ENCODE measurements at regions not wholly inside any gene's neighbourhood (a gene's known extent, or its start where the extent isn't known, plus 50 kb on each side); places are given as distances from the start of the nearest gene placed in this dataset.

GRCh38 chr5:174990909-174991308 is 266.5 kb downstream of the MSX2 start:
- Mint-ChIP-seq H3K4me1 (ENCODE audit: low read depth) (no peaks in the 10 kb centered on the region), H3K27ac (no peak overlapping the region), H3K4me3 (no peak overlapping the region), H3K36me3 (ENCODE audit: low read depth) (no peaks in the 10 kb centered on the region), H3K27me3 (ENCODE audit: low read depth) (peaks cover 3% of the 10 kb centered on the region), H3K9me3 (no peaks in the 10 kb centered on the region)
- CTCF ChIA-PET = no interaction called here
- intact Hi-C loops (cut with micrococcal nuclease) = no loop called here
- no peak for DNase-seq

- intact Hi-C loops (cut with micrococcal nuclease) = no loop called here
- Mint-ChIP-seq H3K4me3 (no peak overlapping the region), H3K27me3 (ENCODE audit: low read depth) (no peaks in the 10 kb centered on the region), H3K9me3 (no peaks in the 10 kb centered on the region), H3K36me3 (ENCODE audit: low read depth) (no peaks in the 10 kb centered on the region), H3K27ac (no peak overlapping the region), H3K4me1 (ENCODE audit: low read depth) (no peaks in the 10 kb centered on the region)
- DNase-seq = no peak
- CTCF ChIA-PET = interaction anchor here (1.4 kb wide), 1 partner anchor 36 kb away, joined by 4 read pairs; no protein-coding TSS in a partner anchor
Measured at GRCh38 chr5:174987443-174988012, 263.1 kb downstream of the MSX2 start.

DNA sequence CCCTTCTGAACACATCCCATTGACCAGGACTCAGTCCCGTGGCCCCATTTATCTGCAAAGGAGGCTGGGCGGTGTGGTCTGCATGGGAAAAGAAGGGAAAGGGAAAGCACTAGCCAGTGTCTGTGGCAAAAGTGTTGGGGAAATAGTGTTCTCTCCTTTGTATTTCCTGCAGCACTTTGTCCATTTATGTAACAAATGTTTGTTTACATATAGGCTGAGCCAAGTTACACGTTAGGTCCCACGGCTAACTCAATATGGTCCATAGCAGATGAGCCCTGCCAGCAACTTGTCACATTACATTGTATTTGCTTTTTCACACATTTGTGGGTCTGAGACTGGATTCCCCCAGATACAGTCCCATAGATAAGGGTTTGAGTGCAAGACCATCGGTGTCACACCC is 260.5 kb downstream of the MSX2 start:
- Mint-ChIP-seq H3K4me3 (no peak overlapping the region), H3K9me3 (no peaks in the 10 kb centered on the region), H3K36me3 (ENCODE audit: low read depth) (no peaks in the 10 kb centered on the region), H3K27ac (no peak overlapping the region), H3K4me1 (ENCODE audit: low read depth) (no peaks in the 10 kb centered on the region), H3K27me3 (ENCODE audit: low read depth) (no peaks in the 10 kb centered on the region)
- no peak for DNase-seq
- CTCF ChIA-PET = no interaction called here
- intact Hi-C loops (cut with micrococcal nuclease) = no loop called here

DNA sequence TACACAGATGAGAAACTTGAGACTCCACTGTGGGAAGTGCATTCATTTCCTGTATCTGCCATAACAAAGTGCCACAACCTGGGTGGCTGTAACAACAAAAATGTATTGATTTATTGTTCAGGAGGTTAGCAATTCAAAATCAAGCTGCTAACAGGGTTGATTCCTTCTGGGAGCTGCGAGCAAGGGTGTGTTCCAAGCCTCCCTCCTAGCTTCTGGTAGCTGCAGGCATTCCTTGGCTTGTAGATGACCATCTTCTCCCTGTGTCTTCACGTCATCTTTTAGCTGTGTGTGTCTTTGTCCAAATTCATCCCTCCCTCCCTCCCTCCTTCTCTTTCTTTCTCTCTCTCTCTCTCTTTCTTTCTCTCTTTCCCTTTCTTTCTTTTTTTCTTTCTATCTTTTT is 258.1 kb downstream of the MSX2 start:
- Mint-ChIP-seq H3K36me3 (ENCODE audit: low read depth) (no peaks in the 10 kb centered on the region), H3K4me1 (ENCODE audit: low read depth) (no peaks in the 10 kb centered on the region), H3K4me3 (no peak overlapping the region), H3K27ac (no peak overlapping the region), H3K27me3 (ENCODE audit: low read depth) (no peaks in the 10 kb centered on the region), H3K9me3 (no peaks in the 10 kb centered on the region)
- CTCF ChIA-PET = no interaction called here
- DNase-seq = no peak
- intact Hi-C loops (cut with micrococcal nuclease) = no loop called here

- H3K27me3 Mint-ChIP-seq (ENCODE audit: low read depth) = no peaks in the 10 kb centered on the region
- CTCF ChIA-PET = no interaction called here
- intact Hi-C loops (cut with micrococcal nuclease) = no loop called here
- H3K4me1 Mint-ChIP-seq (ENCODE audit: low read depth) = no peaks in the 10 kb centered on the region
- DNase-seq = no peak
- H3K4me3 Mint-ChIP-seq = no peak overlapping the region
- no peaks in the 10 kb centered on the region for H3K36me3 Mint-ChIP-seq (ENCODE audit: low read depth)
- H3K27ac Mint-ChIP-seq = no peak overlapping the region
- no peaks in the 10 kb centered on the region for H3K9me3 Mint-ChIP-seq
Measured at GRCh38 chr5:174981416-174981815, 257.0 kb downstream of the MSX2 start.

GRCh38 chr5:174980952-174981351 is 256.6 kb downstream of the MSX2 start:
- Mint-ChIP-seq H3K27me3 (ENCODE audit: low read depth) (no peaks in the 10 kb centered on the region), H3K36me3 (ENCODE audit: low read depth) (no peaks in the 10 kb centered on the region), H3K4me3 (no peak overlapping the region), H3K4me1 (ENCODE audit: low read depth) (no peaks in the 10 kb centered on the region), H3K27ac (no peak overlapping the region), H3K9me3 (no peaks in the 10 kb centered on the region)
- intact Hi-C loops (cut with micrococcal nuclease) = no loop called here
- no peak for DNase-seq
- CTCF ChIA-PET = no interaction called here

DNA sequence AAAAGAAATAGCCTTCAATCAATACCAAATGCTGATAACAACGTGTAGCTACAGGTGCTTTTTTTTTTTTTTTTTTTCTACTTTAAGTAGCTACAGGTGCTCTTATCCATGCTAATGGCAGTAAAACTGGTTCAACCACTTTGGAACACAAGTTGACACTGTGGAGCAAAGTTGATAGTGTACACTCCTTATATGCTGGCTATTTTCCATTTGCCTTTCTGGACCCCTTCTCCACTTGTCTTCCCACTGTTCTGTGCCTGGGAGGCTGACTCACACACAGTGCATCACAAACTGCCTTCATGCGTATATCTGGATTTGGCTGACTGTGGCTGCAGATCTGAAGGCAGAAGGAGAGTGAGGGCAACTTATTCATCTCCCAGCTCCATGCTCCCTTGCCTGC is 247.9 kb downstream of the MSX2 start:
- CTCF ChIA-PET = no interaction called here
- intact Hi-C loops (cut with micrococcal nuclease) = no loop called here
- no peaks in the 10 kb centered on the region for H3K4me1 Mint-ChIP-seq (ENCODE audit: low read depth)
- no peak overlapping the region for H3K27ac Mint-ChIP-seq
- H3K27me3 Mint-ChIP-seq (ENCODE audit: low read depth) = peaks cover 7% of the 10 kb centered on the region
- no peaks in the 10 kb centered on the region for H3K36me3 Mint-ChIP-seq (ENCODE audit: low read depth)
- DNase-seq = no peak
- peaks cover 10% of the 10 kb centered on the region for H3K9me3 Mint-ChIP-seq
- H3K4me3 Mint-ChIP-seq = no peak overlapping the region

- intact Hi-C loops (cut with micrococcal nuclease) = no loop called here
- CTCF ChIA-PET = no interaction called here
- Mint-ChIP-seq H3K4me1 (ENCODE audit: low read depth) (no peaks in the 10 kb centered on the region), H3K4me3 (no peak overlapping the region), H3K27ac (no peak overlapping the region), H3K27me3 (ENCODE audit: low read depth) (peaks cover 7% of the 10 kb centered on the region), H3K9me3 (peaks cover 17% of the 10 kb centered on the region), H3K36me3 (ENCODE audit: low read depth) (peaks cover 2% of the 10 kb centered on the region)
- DNase-seq = no peak
Measured at GRCh38 chr5:174971210-174971609, 246.8 kb downstream of the MSX2 start.

DNA sequence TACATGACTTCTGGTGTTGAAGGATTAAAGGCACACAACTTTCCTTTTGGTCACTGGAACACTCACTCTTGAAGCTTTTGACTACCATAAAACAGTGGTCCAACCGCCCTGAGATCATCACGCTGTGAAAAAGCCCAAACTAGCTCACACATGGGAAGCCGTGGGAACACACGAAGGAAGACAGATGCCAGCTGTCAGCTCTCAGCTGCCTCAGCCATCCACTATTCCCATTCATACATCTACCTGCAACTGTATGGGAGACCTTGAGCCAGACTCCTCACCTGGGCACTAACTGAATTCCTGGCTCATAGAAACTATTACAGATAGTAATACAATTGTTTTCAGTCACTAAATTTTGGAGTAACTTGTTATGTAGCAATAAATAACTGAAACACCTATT is 246.1 kb downstream of the MSX2 start:
- intact Hi-C loops (cut with micrococcal nuclease) = no loop called here
- DNase-seq = no peak
- no peak overlapping the region for H3K4me3 Mint-ChIP-seq
- peaks cover 2% of the 10 kb centered on the region for H3K36me3 Mint-ChIP-seq (ENCODE audit: low read depth)
- peaks cover 22% of the 10 kb centered on the region for H3K9me3 Mint-ChIP-seq
- H3K27ac Mint-ChIP-seq = no peak overlapping the region
- CTCF ChIA-PET = no interaction called here
- H3K27me3 Mint-ChIP-seq (ENCODE audit: low read depth) = peaks cover 7% of the 10 kb centered on the region
- no peaks in the 10 kb centered on the region for H3K4me1 Mint-ChIP-seq (ENCODE audit: low read depth)

DNA sequence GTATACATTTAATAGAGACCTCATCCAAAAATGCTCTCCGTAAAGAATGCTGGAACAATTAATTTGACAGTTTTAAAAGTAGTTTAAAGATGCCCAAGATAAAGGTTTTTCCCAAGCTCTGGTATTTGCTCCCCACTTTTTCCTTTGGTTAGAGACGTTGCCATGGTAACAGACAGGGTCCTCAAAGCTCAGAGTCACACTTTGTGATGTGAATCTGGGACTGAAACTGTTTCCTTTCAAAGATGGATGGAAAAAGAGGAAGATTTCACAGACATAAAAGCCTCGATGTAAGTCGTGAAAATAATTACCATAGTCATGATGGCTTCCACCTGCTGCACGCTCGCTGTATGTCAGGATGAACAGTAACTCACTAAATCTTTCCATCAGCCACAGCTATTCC is 229.5 kb downstream of the MSX2 start:
- no peaks in the 10 kb centered on the region for H3K9me3 Mint-ChIP-seq
- no peaks in the 10 kb centered on the region for H3K27me3 Mint-ChIP-seq (ENCODE audit: low read depth)
- no peaks in the 10 kb centered on the region for H3K36me3 Mint-ChIP-seq (ENCODE audit: low read depth)
- intact Hi-C loops (cut with micrococcal nuclease) = no loop called here
- CTCF ChIA-PET = interaction anchor here (0.6 kb wide), 1 partner anchor 9 kb away, joined by 5 read pairs; no protein-coding TSS in a partner anchor
- H3K4me1 Mint-ChIP-seq (ENCODE audit: low read depth) = no peaks in the 10 kb centered on the region
- no peak overlapping the region for H3K27ac Mint-ChIP-seq
- no peak for DNase-seq
- H3K4me3 Mint-ChIP-seq = no peak overlapping the region

DNA sequence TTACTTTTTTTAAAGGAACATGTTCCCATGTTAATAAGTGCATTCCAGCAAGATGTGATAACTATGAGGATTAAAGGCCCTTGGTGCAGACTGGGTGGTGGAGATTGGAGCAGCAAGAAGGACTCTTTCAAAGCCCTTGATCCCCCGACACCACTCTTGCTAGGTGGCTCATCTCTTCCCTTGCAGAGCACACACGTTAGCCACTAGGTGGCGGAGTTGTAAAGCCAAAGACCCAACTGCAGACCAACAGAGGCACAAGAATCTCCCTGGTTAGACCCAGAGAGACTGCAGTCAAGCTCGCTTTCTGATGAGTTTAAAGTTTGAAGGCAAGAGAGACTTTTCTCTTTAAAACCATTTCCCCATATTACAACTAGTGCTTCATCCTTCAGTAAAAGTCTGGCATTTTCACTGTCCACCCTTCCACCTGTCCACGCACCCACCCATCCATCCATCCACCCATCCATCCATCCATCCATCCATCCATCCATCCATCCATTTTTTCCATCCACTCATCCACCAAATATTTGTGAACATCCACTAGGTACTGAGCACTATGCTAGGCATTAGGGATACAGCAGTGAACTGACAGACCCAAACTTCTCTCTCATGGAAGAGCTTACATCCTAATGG is 226.9 kb downstream of the MSX2 start:
- Mint-ChIP-seq H3K4me1 (ENCODE audit: low read depth) (no peaks in the 10 kb centered on the region), H3K9me3 (no peaks in the 10 kb centered on the region), H3K36me3 (ENCODE audit: low read depth) (no peaks in the 10 kb centered on the region), H3K27ac (no peak overlapping the region), H3K4me3 (no peak overlapping the region), H3K27me3 (ENCODE audit: low read depth) (peaks cover 6% of the 10 kb centered on the region)
- CTCF ChIA-PET = interaction anchor here (0.5 to 2.0 kb wide), 17 partner anchors 10 to 1783 kb away, joined by 3 to 8 read pairs (median 4); partner anchors contain the start of gene DRD1
- intact Hi-C loops (cut with micrococcal nuclease) = loop anchor here (1.0 kb wide), 4 partner anchors 108 to 768 kb away; partner anchors contain the start of gene DRD1
- DNase-seq = peak; percentile 76

GRCh38 chr5:174947548-174947947 is 223.2 kb downstream of the MSX2 start:
- Mint-ChIP-seq H3K27ac (no peak overlapping the region), H3K9me3 (no peaks in the 10 kb centered on the region), H3K4me3 (no peak overlapping the region), H3K4me1 (ENCODE audit: low read depth) (no peaks in the 10 kb centered on the region), H3K27me3 (ENCODE audit: low read depth) (peaks cover 12% of the 10 kb centered on the region), H3K36me3 (ENCODE audit: low read depth) (no peaks in the 10 kb centered on the region)
- intact Hi-C loops (cut with micrococcal nuclease) = no loop called here
- CTCF ChIA-PET = no interaction called here
- no peak for DNase-seq

GRCh38 chr5:174945853-174946252 is 221.5 kb downstream of the MSX2 start:
- no peak overlapping the region for H3K27ac Mint-ChIP-seq
- CTCF ChIA-PET = no interaction called here
- no peaks in the 10 kb centered on the region for H3K36me3 Mint-ChIP-seq (ENCODE audit: low read depth)
- intact Hi-C loops (cut with micrococcal nuclease) = no loop called here
- DNase-seq = no peak
- H3K4me3 Mint-ChIP-seq = no peak overlapping the region
- no peaks in the 10 kb centered on the region for H3K4me1 Mint-ChIP-seq (ENCODE audit: low read depth)
- no peaks in the 10 kb centered on the region for H3K9me3 Mint-ChIP-seq
- peaks cover 17% of the 10 kb centered on the region for H3K27me3 Mint-ChIP-seq (ENCODE audit: low read depth)
